ENCODE measurements at regions not wholly inside any gene's neighbourhood (a gene's known extent, or its start where the extent isn't known, plus 50 kb on each side); places are given as distances from the start of the nearest gene placed in this dataset.

DNA sequence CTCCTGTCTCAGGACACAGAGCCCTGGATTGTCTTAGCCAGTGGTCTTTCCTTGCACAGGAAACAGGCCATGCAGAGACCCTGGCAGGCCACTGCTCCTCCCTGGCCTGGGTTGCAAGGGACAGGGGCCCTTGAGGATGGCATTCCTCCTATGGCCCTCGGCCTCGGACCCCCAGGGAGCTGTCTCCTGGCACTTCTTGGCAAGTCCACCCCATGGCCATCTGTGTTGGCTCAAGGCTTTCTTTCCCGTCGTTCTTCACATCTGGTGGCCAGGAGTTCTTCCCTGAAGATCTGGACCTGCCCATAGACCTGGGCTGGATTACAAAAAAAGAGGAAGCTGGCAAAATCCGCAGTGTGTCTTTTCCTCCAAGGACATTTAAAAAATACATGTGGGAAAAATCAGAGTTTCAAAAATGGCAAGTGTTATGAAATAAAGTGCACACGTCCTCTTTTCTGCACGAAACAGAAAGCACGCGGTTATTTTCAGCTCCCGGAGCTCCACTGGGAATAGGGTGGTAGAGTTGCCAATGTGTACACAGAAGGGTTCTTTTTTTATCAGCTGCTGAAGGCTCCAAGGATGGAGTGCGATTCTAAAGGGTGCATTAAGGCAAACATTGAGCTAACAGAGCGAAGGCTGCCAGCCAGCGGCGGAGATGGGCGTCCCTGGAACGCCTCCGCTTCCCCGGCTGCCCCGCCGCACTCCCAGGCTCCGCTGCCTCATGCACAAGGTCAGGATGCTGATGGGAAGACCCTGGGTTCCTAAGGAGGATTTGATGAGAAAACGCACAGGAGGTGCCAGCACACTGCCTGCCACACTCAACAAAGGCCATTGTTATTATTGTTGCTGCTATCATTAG lies 62.8 kb upstream of the FAM20C start:
- TF ChIP-seq, protein P1, sequence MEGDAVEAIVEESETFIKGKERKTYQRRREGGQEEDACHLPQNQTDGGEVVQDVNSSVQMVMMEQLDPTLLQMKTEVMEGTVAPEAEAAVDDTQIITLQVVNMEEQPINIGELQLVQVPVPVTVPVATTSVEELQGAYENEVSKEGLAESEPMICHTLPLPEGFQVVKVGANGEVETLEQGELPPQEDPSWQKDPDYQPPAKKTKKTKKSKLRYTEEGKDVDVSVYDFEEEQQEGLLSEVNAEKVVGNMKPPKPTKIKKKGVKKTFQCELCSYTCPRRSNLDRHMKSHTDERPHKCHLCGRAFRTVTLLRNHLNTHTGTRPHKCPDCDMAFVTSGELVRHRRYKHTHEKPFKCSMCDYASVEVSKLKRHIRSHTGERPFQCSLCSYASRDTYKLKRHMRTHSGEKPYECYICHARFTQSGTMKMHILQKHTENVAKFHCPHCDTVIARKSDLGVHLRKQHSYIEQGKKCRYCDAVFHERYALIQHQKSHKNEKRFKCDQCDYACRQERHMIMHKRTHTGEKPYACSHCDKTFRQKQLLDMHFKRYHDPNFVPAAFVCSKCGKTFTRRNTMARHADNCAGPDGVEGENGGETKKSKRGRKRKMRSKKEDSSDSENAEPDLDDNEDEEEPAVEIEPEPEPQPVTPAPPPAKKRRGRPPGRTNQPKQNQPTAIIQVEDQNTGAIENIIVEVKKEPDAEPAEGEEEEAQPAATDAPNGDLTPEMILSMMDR (conservative IDR thresholded peaks at IDR 0.05; ENCODE audit: low read depth, low read length) = no peak
- no peak for TF ChIP-seq EZH2 (IDR thresholded peaks at IDR 0.05; ENCODE audit: low read length, unreplicated experiment)
